Nephron progenitor cell (in vitro differentiated cells): ENCODE measurements at regions not wholly inside any gene's neighbourhood (a gene's known extent, or its start where the extent isn't known, plus 50 kb on each side); places are given as distances from the start of the nearest gene placed in this dataset.

Experiments
- DNase-seq: peaks from one replicate; pipeline ENCODE4 v3.0.0; 2021
- H3K27ac Mint-ChIP-seq: 2 replicates; pipeline ENCODE4 v1.8.0; 2021; ENCODE audit warnings: mild to moderate bottlenecking, moderate library complexity, mixed read lengths
- H3K27me3 Mint-ChIP-seq: 2 replicates; pipeline ENCODE4 v1.8.0; 2021; ENCODE audit warnings: mild to moderate bottlenecking, low read depth, mixed read lengths; ENCODE audit not compliant: poor library complexity
- H3K36me3 Mint-ChIP-seq: 2 replicates; pipeline ENCODE4 v1.8.0; 2021; ENCODE audit warnings: low read depth, mixed read lengths
- H3K4me1 Mint-ChIP-seq: 2 replicates; pipeline ENCODE4 v1.8.0; 2021; ENCODE audit warnings: mixed read lengths
- H3K4me3 Mint-ChIP-seq: 2 replicates; pipeline ENCODE4 v1.8.0; 2021; ENCODE audit warnings: mild to moderate bottlenecking, moderate library complexity, mixed read lengths
- H3K9me3 Mint-ChIP-seq: 2 replicates; pipeline ENCODE4 v1.8.0; 2021; ENCODE audit warnings: mild to moderate bottlenecking, moderate library complexity, mixed read lengths
- CTCF ChIP-seq: fragments of 200-600 bp; sonication (generic); IDR thresholded peaks from 2 replicates; pipeline ENCODE4 v1.5.0; 2021; ENCODE audit warnings: antibody characterized with exemption

- H3K27me3 Mint-ChIP-seq = no peaks in the 10 kb centered on the region
- no peak overlapping the region for H3K27ac Mint-ChIP-seq
- peaks cover 14% of the 10 kb centered on the region for H3K9me3 Mint-ChIP-seq
- no peak overlapping the region for H3K4me3 Mint-ChIP-seq
- H3K36me3 Mint-ChIP-seq = no peaks in the 10 kb centered on the region
- no peak for TF ChIP-seq CTCF
- DNase-seq = no peak
- H3K4me1 Mint-ChIP-seq = peaks cover 28% of the 10 kb centered on the region
These were observed 380.1 kb upstream of the SPAG17 start for GRCh38 chr1:118564961-118565703.

GRCh38 chr1:118563981-118564951 lies 379.2 kb upstream of the SPAG17 start:
- TF ChIP-seq CTCF = peak; percentile 32
- Mint-ChIP-seq H3K27me3 (no peaks in the 10 kb centered on the region), H3K36me3 (no peaks in the 10 kb centered on the region), H3K4me3 (no peak overlapping the region), H3K4me1 (peaks cover 29% of the 10 kb centered on the region), H3K9me3 (peaks cover 10% of the 10 kb centered on the region), H3K27ac (peak overlapping the region; percentile 95)
- DNase-seq = peak; percentile 7

- Mint-ChIP-seq H3K27me3 (peaks cover 3% of the 10 kb centered on the region), H3K27ac (no peak overlapping the region), H3K4me1 (peaks cover 42% of the 10 kb centered on the region), H3K9me3 (peaks cover 3% of the 10 kb centered on the region), H3K36me3 (no peaks in the 10 kb centered on the region), H3K4me3 (no peak overlapping the region)
- TF ChIP-seq CTCF = no peak
- peak; percentile 24 for DNase-seq
These were observed 373.9 kb upstream of the SPAG17 start for GRCh38 chr1:118558933-118559332.

- no peaks in the 10 kb centered on the region for H3K36me3 Mint-ChIP-seq
- H3K27ac Mint-ChIP-seq = no peak overlapping the region
- H3K4me3 Mint-ChIP-seq = no peak overlapping the region
These were observed 371.9 kb upstream of the SPAG17 start for GRCh38 chr1:118556936-118557335.

GRCh38 chr1:118555638-118556037 lies 370.6 kb upstream of the SPAG17 start:
- H3K4me3 Mint-ChIP-seq = no peak overlapping the region
- H3K4me1 Mint-ChIP-seq = peaks cover 31% of the 10 kb centered on the region
- peaks cover 3% of the 10 kb centered on the region for H3K27me3 Mint-ChIP-seq
- no peak for DNase-seq
- TF ChIP-seq CTCF = no peak
- peaks cover 28% of the 10 kb centered on the region for H3K9me3 Mint-ChIP-seq
- H3K27ac Mint-ChIP-seq = no peak overlapping the region
- H3K36me3 Mint-ChIP-seq = peaks cover 1% of the 10 kb centered on the region

More at GRCh38 chr1:118556936-118557335, 371.9 kb upstream of the SPAG17 start:
- peaks cover 23% of the 10 kb centered on the region for H3K9me3 Mint-ChIP-seq
- DNase-seq = no peak
- TF ChIP-seq CTCF = no peak
- peaks cover 31% of the 10 kb centered on the region for H3K4me1 Mint-ChIP-seq
- H3K27me3 Mint-ChIP-seq = peaks cover 3% of the 10 kb centered on the region
